Neutrophil (primary cell): ENCODE measurements at regions not wholly inside any gene's neighbourhood (a gene's known extent, or its start where the extent isn't known, plus 50 kb on each side); places are given as distances from the start of the nearest gene placed in this dataset.

Source experiments
- H3K27ac ChIP-seq: fragments of 200-600 bp; sonication (generic); 2 replicates; pipeline ENCODE4 v1.5.1; 2016; ENCODE audit warnings: mild to moderate bottlenecking, moderate library complexity
- H3K27me3 ChIP-seq: fragments of 200-600 bp; sonication (generic); 2 replicates; pipeline ENCODE4 v1.6.0; 2016; ENCODE audit warnings: mild to moderate bottlenecking
- H3K36me3 ChIP-seq: fragments of 200-600 bp; sonication (generic); 2 replicates; pipeline ENCODE4 v1.5.1; 2017
- H3K4me1 ChIP-seq, 2 experiments: fragments of 200-600 bp in 1 of 2; sonication (generic) in 1 of 2; 1 replicate in 1 of 2; 2 replicates in 1 of 2; pipeline versions ENCODE4 v1.5.1 to v1.6.1; 2013 to 2016; ENCODE audit warnings: low read depth in 1 of 2, low read length in 1 of 2, mild to moderate bottlenecking in 1 of 2, moderate library complexity in 1 of 2; ENCODE audit not compliant: control insufficient read depth in 1 of 2, insufficient read depth in 1 of 2
- H3K4me3 ChIP-seq, 2 experiments: fragments of 200-600 bp in 1 of 2; sonication (generic) in 1 of 2; 1 replicate in 1 of 2; 2 replicates in 1 of 2; pipeline ENCODE4 v1.5.1; 2013 to 2016; ENCODE audit warnings: low read depth in 1 of 2, low read length in 1 of 2, mild to moderate bottlenecking in 1 of 2, moderate library complexity in 1 of 2
- H3K9me3 ChIP-seq: fragments of 200-600 bp; sonication (generic); 2 replicates; pipeline ENCODE4 v1.5.1; 2016
- TF ChIP-seq, protein P1 (sequence below): fragments of 200-600 bp; sonication (generic); IDR thresholded peaks from 2 replicates; pipeline ENCODE4 v1.5.1; 2016; ENCODE audit warnings: antibody characterized with exemption

- TF ChIP-seq, protein P1, sequence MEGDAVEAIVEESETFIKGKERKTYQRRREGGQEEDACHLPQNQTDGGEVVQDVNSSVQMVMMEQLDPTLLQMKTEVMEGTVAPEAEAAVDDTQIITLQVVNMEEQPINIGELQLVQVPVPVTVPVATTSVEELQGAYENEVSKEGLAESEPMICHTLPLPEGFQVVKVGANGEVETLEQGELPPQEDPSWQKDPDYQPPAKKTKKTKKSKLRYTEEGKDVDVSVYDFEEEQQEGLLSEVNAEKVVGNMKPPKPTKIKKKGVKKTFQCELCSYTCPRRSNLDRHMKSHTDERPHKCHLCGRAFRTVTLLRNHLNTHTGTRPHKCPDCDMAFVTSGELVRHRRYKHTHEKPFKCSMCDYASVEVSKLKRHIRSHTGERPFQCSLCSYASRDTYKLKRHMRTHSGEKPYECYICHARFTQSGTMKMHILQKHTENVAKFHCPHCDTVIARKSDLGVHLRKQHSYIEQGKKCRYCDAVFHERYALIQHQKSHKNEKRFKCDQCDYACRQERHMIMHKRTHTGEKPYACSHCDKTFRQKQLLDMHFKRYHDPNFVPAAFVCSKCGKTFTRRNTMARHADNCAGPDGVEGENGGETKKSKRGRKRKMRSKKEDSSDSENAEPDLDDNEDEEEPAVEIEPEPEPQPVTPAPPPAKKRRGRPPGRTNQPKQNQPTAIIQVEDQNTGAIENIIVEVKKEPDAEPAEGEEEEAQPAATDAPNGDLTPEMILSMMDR = no peak
- H3K4me1 ChIP-seq = no peaks in the 10 kb centered on the region
- no peaks in the 10 kb centered on the region for H3K9me3 ChIP-seq
- no peaks in the 10 kb centered on the region for H3K36me3 ChIP-seq
- H3K4me3 ChIP-seq = no peak overlapping the region
- H3K27ac ChIP-seq = no peak overlapping the region
- no peaks in the 10 kb centered on the region for H3K27me3 ChIP-seq
Observed at GRCh38 chr3:22962244-22962643, 240.9 kb upstream of the UBE2E2 start.

DNA sequence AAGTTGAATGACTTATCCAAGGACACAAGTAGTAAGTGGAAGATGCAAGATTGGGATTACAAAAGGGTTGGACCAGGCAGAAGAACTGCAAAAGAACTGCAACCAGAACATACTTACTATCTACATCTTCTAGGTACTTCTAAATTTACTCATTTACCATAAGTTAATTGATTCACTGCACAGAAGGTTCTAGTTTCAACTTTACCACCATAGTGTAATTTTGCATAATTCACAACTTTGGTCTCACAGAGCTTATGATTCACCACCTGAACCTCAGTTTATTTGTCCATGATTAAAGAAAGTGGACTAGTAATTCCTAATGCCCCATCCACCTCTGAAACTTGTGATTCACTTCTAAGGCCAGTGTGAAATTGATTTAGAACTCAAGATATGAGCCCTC lies 236.8 kb upstream of the UBE2E2 start:
- Histone ChIP-seq H3K36me3 (no peaks in the 10 kb centered on the region), H3K4me3 (no peak overlapping the region), H3K9me3 (no peaks in the 10 kb centered on the region), H3K27me3 (no peaks in the 10 kb centered on the region), H3K27ac (no peak overlapping the region), H3K4me1 (no peaks in the 10 kb centered on the region)
- TF ChIP-seq, protein P1 = no peak

GRCh38 chr3:22969276-22969675 lies 233.9 kb upstream of the UBE2E2 start:
- no peaks in the 10 kb centered on the region for H3K27me3 ChIP-seq
- H3K27ac ChIP-seq = no peak overlapping the region
- H3K9me3 ChIP-seq = no peaks in the 10 kb centered on the region
- no peaks in the 10 kb centered on the region for H3K36me3 ChIP-seq
- no peaks in the 10 kb centered on the region for H3K4me1 ChIP-seq
- TF ChIP-seq, protein P1 = no peak
- no peak overlapping the region for H3K4me3 ChIP-seq

DNA sequence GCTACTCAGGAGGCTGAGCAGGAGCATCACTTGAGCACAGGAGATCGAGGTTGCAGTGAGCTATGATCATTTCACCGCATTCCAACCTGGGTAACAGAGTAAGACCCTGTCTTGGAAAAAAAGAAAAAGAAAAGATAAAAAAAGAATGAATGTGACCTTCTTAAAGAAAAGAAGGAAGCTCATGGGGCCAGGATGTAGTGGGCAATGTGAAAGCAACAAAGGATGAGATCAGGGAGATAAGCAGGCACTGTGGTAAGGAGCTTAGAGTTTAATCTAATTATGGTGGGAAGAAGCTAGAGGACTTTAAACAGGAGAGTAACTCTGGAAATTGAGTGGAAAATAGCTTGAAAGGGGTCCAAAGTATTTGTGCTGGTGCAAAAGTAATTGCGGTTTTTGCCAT lies 231.6 kb upstream of the UBE2E2 start:
- Histone ChIP-seq H3K4me3 (no peak overlapping the region), H3K36me3 (no peaks in the 10 kb centered on the region), H3K27ac (no peak overlapping the region), H3K27me3 (no peaks in the 10 kb centered on the region), H3K9me3 (no peaks in the 10 kb centered on the region), H3K4me1 (no peaks in the 10 kb centered on the region)
- TF ChIP-seq, protein P1 = no peak

- no peak overlapping the region for H3K27ac ChIP-seq
- no peaks in the 10 kb centered on the region for H3K4me1 ChIP-seq
- no peaks in the 10 kb centered on the region for H3K27me3 ChIP-seq
- TF ChIP-seq, protein P1 = no peak
- no peaks in the 10 kb centered on the region for H3K9me3 ChIP-seq
- no peak overlapping the region for H3K4me3 ChIP-seq
- no peaks in the 10 kb centered on the region for H3K36me3 ChIP-seq
Observed at GRCh38 chr3:22977042-22977441, 226.1 kb upstream of the UBE2E2 start.
